Motor neuron (in vitro differentiated cells): ENCODE measurements at regions not wholly inside any gene's neighbourhood (a gene's known extent, or its start where the extent isn't known, plus 50 kb on each side); places are given as distances from the start of the nearest gene placed in this dataset.
A peak's percentile ranks its signal among the peaks of the same experiment; 100 is the strongest.
"Not testable (repeated sequence)": the region's sequence is repeated elsewhere in the genome, so short reads cannot be mapped to it uniquely, and the experiment has no call there.

Experiments
- ATAC-seq, 8 experiments: fragments of 200-7000 bp; cut with Tn5 transposase; replicated peaks in 6 of 8; 2 replicates each; pipeline ENCODE4 v1.8.0; 2021; ENCODE audit warnings: mild to moderate bottlenecking in 8 of 8, moderate library complexity in 8 of 8
- H3K27ac ChIP-seq, 2 donors: fragments of 250-450 bp; sonication (Bioruptor Pico); 2 replicates each; pipeline ENCODE4 v1.9.0; 2021; ENCODE audit warnings: antibody characterized with exemption in 2 of 2, mild to moderate bottlenecking in 2 of 2, moderate library complexity in 1 of 2
- H3K4me1 ChIP-seq, 2 donors: fragments of 250-450 bp; sonication (Bioruptor Pico); replicated peaks in 1 of 2; 2 replicates each; pipeline ENCODE4 v1.6.1; 2021; ENCODE audit warnings: antibody characterized with exemption in 2 of 2, mild to moderate bottlenecking in 2 of 2, moderate library complexity in 1 of 2
- H3K4me3 ChIP-seq, 5 donors: fragments of 250-450 bp; sonication (Bioruptor Pico); 2 replicates each; pipeline ENCODE4 v1.9.0; 2021; ENCODE audit warnings: antibody characterized with exemption in 5 of 5, mild to moderate bottlenecking in 5 of 5, moderate library complexity in 4 of 5
- WGBS, 10 experiments: fragments of 450-650 bp; shearing (Covaris generic); methylation state at CpG; one replicate each; pipeline ENCODE4 v1.0.0; 2022; 5-methylcytosine and 5-hydroxymethylcytosine counted together
- in situ Hi-C, 9 experiments: fragments of 400-800 bp; cut with MboI; loops; one replicate each; pipeline ENCODE4 v1.15.0; 2021; ENCODE audit warnings: low sequenced_read_pairs in 9 of 9, low pct_unique_long_range_greater_than_20kb in 2 of 9; ENCODE audit not compliant: unreplicated experiment in 9 of 9

DNA sequence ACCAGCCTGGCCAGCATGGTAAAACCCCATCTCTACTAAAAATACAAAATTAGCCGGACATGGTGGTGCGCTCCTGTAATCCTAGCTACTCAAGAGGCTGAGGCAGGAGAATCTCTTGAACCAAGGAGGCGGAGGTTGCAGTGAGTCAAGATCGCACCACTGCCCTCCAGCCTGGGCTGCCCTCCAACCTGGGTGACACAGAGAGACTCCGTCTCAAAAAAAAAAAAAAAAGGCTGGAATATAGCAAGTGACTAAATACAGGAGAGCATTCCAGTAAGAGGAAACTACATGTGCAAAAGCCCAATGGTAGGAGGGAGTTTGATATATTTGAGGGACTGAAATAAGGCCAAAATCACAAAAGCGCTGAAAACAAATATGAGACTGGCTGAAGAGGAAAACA lies 76.5 kb upstream of the NR5A2 start:
- H3K4me3 ChIP-seq, H3K4me1 ChIP-seq, ATAC-seq, H3K27ac ChIP-seq, in situ Hi-C loops: not testable (repeated sequence)
- WGBS, 10 experiments = 40 to 100% (median 96%) methylated on average over 1 to 6 of the region's 6 CpGs; no CpG with 5 or more reads in 1 of the 10 experiments

DNA sequence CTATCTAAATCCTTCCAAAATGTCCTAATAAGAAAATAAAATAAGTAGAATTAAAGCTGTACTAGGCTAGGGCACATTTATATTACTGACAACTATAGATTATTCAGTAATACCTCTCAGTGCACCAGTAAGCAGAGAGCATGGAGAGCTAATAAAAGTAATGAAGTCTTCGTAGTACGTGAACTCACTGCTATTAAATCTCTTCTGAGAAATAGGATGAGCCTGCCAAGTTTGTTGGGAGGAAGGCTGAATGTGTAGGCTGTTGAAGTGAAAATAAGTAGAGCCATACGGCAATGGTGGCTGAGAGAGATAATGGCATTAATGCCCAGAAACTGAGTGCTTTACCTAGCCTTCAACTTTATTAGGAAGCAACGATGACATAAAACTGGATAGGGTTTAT lies 73.9 kb upstream of the NR5A2 start:
- ATAC-seq = no peak
- Histone ChIP-seq H3K4me1 (peaks cover 0 to 5% of the 10 kb centered on the region in 2 donors), H3K27ac (no peak overlapping the region), H3K4me3 (no peak overlapping the region)
- WGBS, 10 experiments = 20 to 100% (median 78%) methylated on average over 1 to 4 of the region's 4 CpGs
- in situ Hi-C loops = no loop called here

DNA sequence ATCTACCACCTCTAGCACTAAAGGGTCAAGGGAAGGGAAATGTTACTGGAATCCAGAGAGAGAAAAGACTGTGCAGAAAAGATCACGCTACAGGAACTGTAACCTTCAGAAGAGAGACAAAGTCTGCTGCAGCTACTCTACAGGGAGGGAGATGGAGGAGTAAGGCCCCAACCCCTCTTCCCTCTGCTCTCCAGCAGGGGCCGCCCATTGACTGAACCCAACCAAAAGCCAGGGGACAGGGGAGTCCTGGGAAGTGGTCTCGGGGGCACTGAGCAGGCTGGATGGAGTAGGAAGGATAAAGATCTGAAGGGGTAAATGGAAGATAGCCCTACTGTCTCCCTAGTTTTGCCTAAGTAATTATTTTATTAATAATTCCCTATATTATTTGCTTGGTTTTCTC lies 72.8 kb upstream of the NR5A2 start:
- WGBS, 10 experiments = 0 to 92% (median 68%) methylated on average over 1 to 3 of the region's 3 CpGs; no CpG with 5 or more reads in 2 of the 10 experiments
- in situ Hi-C loops = no loop called here
- no peak overlapping the region for H3K4me3 ChIP-seq
- no peak for ATAC-seq
- H3K4me1 ChIP-seq = peaks cover 0 to 5% of the 10 kb centered on the region in 2 donors
- no peak overlapping the region for H3K27ac ChIP-seq

DNA sequence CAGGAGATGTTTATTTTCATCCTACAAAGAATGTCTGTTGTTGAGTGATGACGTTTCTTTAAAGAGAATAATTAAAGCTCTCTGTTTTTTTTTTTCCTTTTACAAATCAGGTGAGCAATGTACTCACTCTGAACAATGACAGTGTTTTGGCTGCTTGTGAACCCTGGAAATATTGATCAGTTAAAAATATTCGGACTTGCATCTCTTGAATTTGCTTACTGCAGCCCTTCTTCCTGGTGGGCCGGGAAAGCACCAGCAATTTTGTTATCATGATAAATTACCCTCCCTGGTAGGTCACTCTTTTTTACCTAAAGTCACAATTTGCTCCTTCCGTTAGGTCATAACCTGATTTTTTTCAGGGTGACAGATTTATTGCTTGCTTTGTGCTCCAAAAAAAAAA lies 72.3 kb upstream of the NR5A2 start:
- 6 to 93% (median 62%) methylated on average over 1 to 4 of the region's 4 CpGs for WGBS, 10 experiments
- no peak for ATAC-seq
- H3K4me3 ChIP-seq = no peak overlapping the region
- no peak overlapping the region for H3K27ac ChIP-seq
- in situ Hi-C loops = no loop called here
- H3K4me1 ChIP-seq = peaks cover 0 to 5% of the 10 kb centered on the region in 2 donors

DNA sequence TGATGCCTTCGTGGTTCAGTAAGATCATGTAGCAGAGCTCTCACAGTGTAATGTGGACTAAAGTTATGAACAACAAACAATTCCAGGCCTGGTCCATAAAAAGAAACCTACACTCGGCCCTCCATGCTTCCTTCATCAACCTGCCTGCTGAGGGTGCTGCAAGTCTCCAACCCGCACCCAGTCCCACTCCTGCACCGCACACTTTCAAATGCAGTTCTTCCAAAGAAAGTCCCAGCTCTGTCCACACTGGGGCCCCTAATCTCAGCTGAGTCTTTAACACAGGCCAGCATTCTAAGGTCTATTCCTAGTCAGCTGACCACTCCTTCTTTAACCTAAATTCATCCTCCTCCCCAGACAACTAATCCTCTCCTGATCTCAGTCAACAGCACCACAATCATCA lies 71.5 kb upstream of the NR5A2 start:
- Histone ChIP-seq H3K4me1 (peaks cover 0 to 5% of the 10 kb centered on the region in 2 donors), H3K4me3 (no peak overlapping the region), H3K27ac (no peak overlapping the region)
- in situ Hi-C loops = no loop called here
- ATAC-seq = no peak
- 43 to 95% (median 84%) methylated on average over 1 to 4 of the region's 4 CpGs; no CpG with 5 or more reads in 3 of the 10 experiments for WGBS, 10 experiments

DNA sequence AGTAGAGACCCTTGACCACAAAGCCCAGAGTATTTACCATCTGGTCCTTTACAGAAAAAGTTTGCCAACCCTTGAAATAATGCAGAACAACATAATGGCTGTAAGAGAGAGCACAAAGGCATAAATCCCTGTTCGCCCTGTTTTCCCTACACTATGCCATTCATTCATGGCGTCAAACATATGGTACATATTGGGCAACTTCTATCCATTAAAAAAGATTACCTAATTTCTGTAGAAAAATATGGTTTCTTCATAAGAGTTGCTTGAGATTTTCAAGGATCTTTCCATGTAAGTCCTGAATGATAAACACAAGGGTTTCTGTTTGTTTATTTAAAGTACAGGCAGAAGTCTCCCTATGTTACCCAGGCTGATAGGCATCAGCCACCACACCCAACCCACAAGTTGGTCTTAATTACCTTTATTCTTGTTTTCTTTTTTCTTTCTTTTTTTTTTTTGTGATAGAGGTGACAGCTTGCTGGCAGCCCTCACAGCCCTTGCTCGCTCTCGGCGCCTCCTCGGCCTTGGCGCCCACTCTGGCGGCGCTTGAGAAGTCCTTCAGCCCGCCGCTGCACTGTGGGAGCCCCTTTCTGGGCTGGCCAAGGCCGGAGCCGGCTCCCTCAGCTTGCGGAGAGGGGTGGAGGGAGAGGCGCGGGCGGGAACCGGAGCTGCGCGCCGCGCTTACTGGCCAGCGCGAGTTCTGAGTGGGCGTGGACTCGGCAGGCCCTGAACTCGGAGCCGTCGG lies 68.3 kb upstream of the NR5A2 start:
- no peak for ATAC-seq

DNA sequence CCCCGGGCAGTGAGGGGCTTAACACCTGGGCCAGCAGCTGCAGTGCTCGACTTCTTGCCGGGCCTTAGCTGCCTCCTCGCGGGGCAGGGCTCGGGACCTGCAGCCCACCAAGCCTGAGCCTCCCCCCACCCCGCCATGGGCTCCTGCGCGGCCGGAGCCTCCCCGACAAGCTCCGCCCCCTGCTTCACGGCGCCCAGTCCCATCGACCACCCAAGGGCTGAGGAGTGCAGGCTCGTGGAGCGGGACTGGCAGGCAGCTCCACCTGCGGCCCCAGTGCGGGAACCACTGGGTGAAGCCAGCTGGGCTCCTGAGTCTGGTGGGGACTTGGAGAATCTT lies 67.8 kb upstream of the NR5A2 start:
- H3K4me3 ChIP-seq = no peak overlapping the region

More for the DNA sequence above, 68.3 kb upstream of the NR5A2 start:
- Histone ChIP-seq H3K4me1 (peaks cover 0 to 5% of the 10 kb centered on the region in 2 donors), H3K4me3 (no peak overlapping the region), H3K27ac (no peak overlapping the region)
- in situ Hi-C loops = no loop called here
- WGBS, 10 experiments = 40 to 100% (median 94%) methylated on average over 1 to 19 of the region's 29 CpGs; no CpG with 5 or more reads in 1 of the 10 experiments

DNA sequence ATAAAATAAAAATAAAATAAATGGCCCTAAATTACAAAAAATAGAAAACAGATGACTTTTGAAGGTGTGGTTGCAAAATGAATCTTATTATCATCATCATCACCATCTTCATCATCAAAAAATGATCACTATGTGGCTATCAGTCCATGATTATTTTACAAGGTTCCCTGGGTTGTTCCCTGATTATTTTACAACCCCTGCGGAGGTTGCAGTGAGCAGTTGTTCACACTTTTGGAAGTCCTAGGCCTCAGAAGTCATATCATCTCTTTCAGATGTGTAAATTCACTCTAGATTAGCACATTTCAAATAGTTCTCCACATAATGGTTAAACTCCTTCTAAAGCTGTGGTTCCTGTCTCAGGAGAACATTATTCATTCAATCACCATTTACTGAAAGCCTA lies 57.4 kb upstream of the NR5A2 start:
- WGBS, 10 experiments = 29 to 86% (median 75%) methylated on average over 1 of the region's 1 CpG; no CpG with 5 or more reads in 4 of the 10 experiments
- in situ Hi-C loops = no loop called here
- no peak for ATAC-seq
- Histone ChIP-seq H3K27ac (no peak overlapping the region), H3K4me1 (peaks cover 0 to under 1% of the 10 kb centered on the region in 2 donors), H3K4me3 (no peak overlapping the region)

More for the DNA sequence above, 67.8 kb upstream of the NR5A2 start:
- peaks cover 0 to 5% of the 10 kb centered on the region in 2 donors for H3K4me1 ChIP-seq
- in situ Hi-C loops = no loop called here
- WGBS, 10 experiments = no CpG with 5 or more reads among the region's 19 CpGs
- no peak for ATAC-seq
- H3K27ac ChIP-seq = no peak overlapping the region

DNA sequence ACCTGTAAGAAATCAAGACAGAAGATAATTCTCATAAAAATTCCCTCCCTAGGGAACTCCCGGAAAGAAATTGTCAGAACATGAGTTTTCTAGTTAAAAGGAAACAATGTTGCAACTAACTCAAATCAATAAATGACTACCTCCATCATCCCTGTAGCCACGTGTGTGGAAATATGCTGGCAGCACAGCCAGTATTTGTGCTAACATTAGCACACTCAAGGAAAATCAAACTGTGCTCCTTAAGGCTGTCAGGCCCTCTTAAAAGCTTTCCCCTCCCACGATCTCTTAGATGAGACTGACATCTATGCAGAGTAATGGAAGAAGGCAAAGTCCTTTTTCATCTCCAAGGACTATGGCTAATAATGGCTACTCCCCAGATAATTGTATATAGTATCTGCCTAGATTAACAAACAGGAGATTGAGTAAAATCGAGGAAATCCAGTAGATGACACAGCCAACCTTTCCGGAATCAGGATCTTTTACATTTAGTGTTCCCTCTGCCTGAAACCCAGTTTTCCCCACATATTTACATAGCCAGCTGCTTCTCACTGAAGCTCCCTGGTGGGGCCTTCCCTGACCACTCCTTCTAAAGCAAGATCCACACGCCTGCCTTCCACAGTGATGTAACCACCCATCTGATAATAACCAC lies 50.9 kb upstream of the NR5A2 start:
- in situ Hi-C loops = no loop called here
- peak in 7 of 8 experiments; percentile 42 to 99 (median 86) for ATAC-seq
- WGBS, 10 experiments = 20 to 76% (median 50%) methylated on average over 3 to 6 of the region's 6 CpGs; no CpG with 5 or more reads in 1 of the 10 experiments
- peak overlapping the region in 1 of 2 donors; percentile 5 for H3K27ac ChIP-seq
- peaks cover 9 to 19% of the 10 kb centered on the region in 2 donors for H3K4me1 ChIP-seq
- H3K4me3 ChIP-seq = no peak overlapping the region
